ENCODE measurements at regions not wholly inside any gene's neighbourhood (a gene's known extent, or its start where the extent isn't known, plus 50 kb on each side); places are given as distances from the start of the nearest gene placed in this dataset.

- no peaks in the 10 kb centered on the region for H3K79me2 ChIP-seq (ENCODE audit: insufficient read depth, low read length)
- no peaks in the 10 kb centered on the region for H3K4me1 ChIP-seq (ENCODE audit: insufficient read depth, low read length, poor library complexity, severe bottlenecking)
- H3K9me2 ChIP-seq (replicated peaks; ENCODE audit: low read depth, low read length), result no peaks in the 10 kb centered on the region
- no peak for TF ChIP-seq CTCF (conservative IDR thresholded peaks at IDR 0.05; ENCODE audit: low read length)
- no peak for TF ChIP-seq EZH2phosphoT487 (IDR thresholded peaks at IDR 0.05; ENCODE audit: borderline replicate concordance)
- no peaks in the 10 kb centered on the region for H3K36me3 ChIP-seq (ENCODE audit: insufficient read depth, low read length)
- no peak overlapping the region for H3K9ac ChIP-seq (ENCODE audit: low read depth, low read length, poor library complexity, severe bottlenecking)
- no peaks in the 10 kb centered on the region for H3K9me3 ChIP-seq (ENCODE audit: insufficient read depth, low read depth, low read length)
- no peak overlapping the region for H3K4me2 ChIP-seq (ENCODE audit: low read depth, low read length, poor library complexity, severe bottlenecking)
- no peaks in the 10 kb centered on the region for H3F3A ChIP-seq (ENCODE audit: low read depth)
- no peaks in the 10 kb centered on the region for H3K27me3 ChIP-seq (ENCODE audit: insufficient read depth, low read length, poor library complexity, severe bottlenecking)
- no peak overlapping the region for H2AFZ ChIP-seq (ENCODE audit: low read length)
- no peaks in the 10 kb centered on the region for H4K20me1 ChIP-seq (ENCODE audit: insufficient read depth, low read length, poor library complexity, severe bottlenecking)
- H3K4me3 ChIP-seq (ENCODE audit: low read length, poor library complexity, severe bottlenecking), result no peak overlapping the region
These were observed 1095.2 kb upstream of the EDIL3 start for GRCh38 chr5:85479849-85480248.

GRCh38 chr5:85484982-85485574 lies 1100.4 kb upstream of the EDIL3 start:
- H4K20me1 ChIP-seq (ENCODE audit: insufficient read depth, low read length, poor library complexity, severe bottlenecking), result no peaks in the 10 kb centered on the region
- no peaks in the 10 kb centered on the region for H3K36me3 ChIP-seq (ENCODE audit: insufficient read depth, low read length)
- H3K9ac ChIP-seq (ENCODE audit: low read depth, low read length, poor library complexity, severe bottlenecking), result no peak overlapping the region
- no peaks in the 10 kb centered on the region for H3K4me1 ChIP-seq (ENCODE audit: insufficient read depth, low read length, poor library complexity, severe bottlenecking)
- no peaks in the 10 kb centered on the region for H3K9me2 ChIP-seq (replicated peaks; ENCODE audit: low read depth, low read length)
- H3K27me3 ChIP-seq (ENCODE audit: insufficient read depth, low read length, poor library complexity, severe bottlenecking), result no peaks in the 10 kb centered on the region
- no peak overlapping the region for H3K4me3 ChIP-seq (ENCODE audit: low read length, poor library complexity, severe bottlenecking)
- no peak overlapping the region for H2AFZ ChIP-seq (ENCODE audit: low read length)
- H3F3A ChIP-seq (ENCODE audit: low read depth), result no peaks in the 10 kb centered on the region
- H3K9me3 ChIP-seq (ENCODE audit: insufficient read depth, low read depth, low read length), result peaks cover 2% of the 10 kb centered on the region; the same call in 1 of the 2 replicates
- no peak overlapping the region for H3K4me2 ChIP-seq (ENCODE audit: low read depth, low read length, poor library complexity, severe bottlenecking)
- TF ChIP-seq CTCF (conservative IDR thresholded peaks at IDR 0.05; ENCODE audit: low read length), result no peak
- TF ChIP-seq EZH2phosphoT487 (IDR thresholded peaks at IDR 0.05; ENCODE audit: borderline replicate concordance), result no peak
- H3K79me2 ChIP-seq (ENCODE audit: insufficient read depth, low read length), result no peaks in the 10 kb centered on the region

- Histone ChIP-seq H3K27me3 (ENCODE audit: insufficient read depth, low read length, poor library complexity, severe bottlenecking) (no peaks in the 10 kb centered on the region), H4K20me1 (ENCODE audit: insufficient read depth, low read length, poor library complexity, severe bottlenecking) (no peaks in the 10 kb centered on the region), H2AFZ (ENCODE audit: low read length) (no peak overlapping the region), H3K4me2 (ENCODE audit: low read depth, low read length, poor library complexity, severe bottlenecking) (no peak overlapping the region), H3K4me1 (ENCODE audit: insufficient read depth, low read length, poor library complexity, severe bottlenecking) (no peaks in the 10 kb centered on the region), H3F3A (ENCODE audit: low read depth) (no peaks in the 10 kb centered on the region), H3K36me3 (ENCODE audit: insufficient read depth, low read length) (no peaks in the 10 kb centered on the region), H3K9ac (ENCODE audit: low read depth, low read length, poor library complexity, severe bottlenecking) (no peak overlapping the region), H3K4me3 (ENCODE audit: low read length, poor library complexity, severe bottlenecking) (no peak overlapping the region), H3K79me2 (ENCODE audit: insufficient read depth, low read length) (no peaks in the 10 kb centered on the region), H3K9me3 (ENCODE audit: insufficient read depth, low read depth, low read length) (peaks cover 2% of the 10 kb centered on the region; the same call in 1 of the 2 replicates), H3K9me2 (replicated peaks; ENCODE audit: low read depth, low read length) (no peaks in the 10 kb centered on the region)
- no peak for TF ChIP-seq EZH2phosphoT487 (IDR thresholded peaks at IDR 0.05; ENCODE audit: borderline replicate concordance)
- TF ChIP-seq CTCF (conservative IDR thresholded peaks at IDR 0.05; ENCODE audit: low read length), result no peak
These were observed 1103.6 kb upstream of the EDIL3 start for GRCh38 chr5:85488295-85488694.

Measured in Loucy (cell line).